HEK293 (cell line): ENCODE measurements at regions not wholly inside any gene's neighbourhood (a gene's known extent, or its start where the extent isn't known, plus 50 kb on each side); places are given as distances from the start of the nearest gene placed in this dataset.

Experiments used
- CTCF ChIA-PET: fragments of 350-600 bp; formaldehyde crosslinking; extraction: SDS; loops from one replicate; lab custom pipeline; 2021; ENCODE audit warnings: antibody characterized with exemption; lab: Yijun Ruan, JAX
- POLR2A ChIA-PET: fragments of 300-600 bp; formaldehyde crosslinking; extraction: SDS; loops from one replicate; lab custom pipeline; 2020; ENCODE audit warnings: antibody characterized with exemption, inconsistent platforms; lab: Yijun Ruan, JAX
- H3K27ac ChIP-seq: fragments of 200-500 bp; sonication (Bioruptor generic); 2 replicates; pipeline ENCODE4 v1.5.1; 2014; ENCODE audit warnings: low read depth, low read length, control low read depth, inconsistent platforms; ENCODE audit errors: extremely low read depth
- H3K36me3 ChIP-seq, 2 experiments: fragments of 200-500 bp in 1 of 2; sonication (Bioruptor generic) in 1 of 2; 1 replicate in 1 of 2; 2 replicates in 1 of 2; pipeline ENCODE4 v1.5.1; 2014 to 2017; ENCODE audit warnings: inconsistent platforms in 2 of 2, low read length in 2 of 2; ENCODE audit not compliant: control insufficient read depth in 2 of 2, insufficient read depth in 1 of 2
- H3K4me1 ChIP-seq: fragments of 200-500 bp; sonication (Bioruptor generic); 2 replicates; pipeline ENCODE4 v1.5.1; 2014; ENCODE audit warnings: mild to moderate bottlenecking, low read length, inconsistent platforms; ENCODE audit not compliant: control insufficient read depth, insufficient read depth
- H3K4me3 ChIP-seq: 2 replicates; pipeline ENCODE4 v1.5.1; 2011; ENCODE audit warnings: low read depth, mild to moderate bottlenecking, control low read depth, low read length, moderate library complexity
- H3K9me3 ChIP-seq: fragments of 200-500 bp; sonication (Bioruptor generic); 2 replicates; pipeline ENCODE4 v1.5.1; 2014; ENCODE audit warnings: low read depth, low read length, inconsistent platforms; ENCODE audit not compliant: control insufficient read depth, insufficient read depth
- BCL6B ChIP-seq: fragments of 450-650 bp; formaldehyde crosslinking; IDR thresholded peaks from 2 replicates; pipeline ENCODE4 v1.5.1; 2017; ENCODE audit warnings: missing biosample characterization, missing genetic modification characterization
- GFI1B ChIP-seq: fragments of 450-650 bp; formaldehyde crosslinking; IDR thresholded peaks from 2 replicates; pipeline ENCODE4 v1.5.1; 2016; ENCODE audit warnings: missing biosample characterization, missing genetic modification characterization
- KLF7 ChIP-seq: fragments of 450-650 bp; formaldehyde crosslinking; IDR thresholded peaks from 2 replicates; pipeline ENCODE4 v1.5.1; 2016; ENCODE audit warnings: missing biosample characterization, missing genetic modification characterization, borderline replicate concordance
- SCRT2 ChIP-seq: fragments of 450-650 bp; formaldehyde crosslinking; IDR thresholded peaks from 2 replicates; pipeline ENCODE4 v1.5.1; 2016; ENCODE audit warnings: missing biosample characterization, missing genetic modification characterization
- TSHZ1 ChIP-seq: fragments of 450-650 bp; formaldehyde crosslinking; IDR thresholded peaks from 2 replicates; pipeline ENCODE4 v1.5.1; 2016; ENCODE audit warnings: missing biosample characterization, missing genetic modification characterization, borderline replicate concordance
- WT1 ChIP-seq: fragments of 450-650 bp; formaldehyde crosslinking; IDR thresholded peaks from 2 replicates; pipeline ENCODE4 v1.5.1; 2016; ENCODE audit warnings: missing biosample characterization, missing genetic modification characterization
- ZBTB17 ChIP-seq: fragments of 450-650 bp; formaldehyde crosslinking; IDR thresholded peaks from 2 replicates; pipeline ENCODE4 v1.5.1; 2016; ENCODE audit warnings: missing biosample characterization, missing genetic modification characterization
- ZEB2 ChIP-seq: fragments of 450-650 bp; formaldehyde crosslinking; IDR thresholded peaks from 2 replicates; pipeline ENCODE4 v1.5.1; 2016; ENCODE audit warnings: missing biosample characterization, missing genetic modification characterization
- ZFP69B ChIP-seq: fragments of 450-650 bp; formaldehyde crosslinking; IDR thresholded peaks from 2 replicates; pipeline ENCODE4 v1.5.1; 2016; ENCODE audit warnings: missing biosample characterization, missing genetic modification characterization
- ZNF112 ChIP-seq: fragments of 450-650 bp; formaldehyde crosslinking; IDR thresholded peaks from 2 replicates; pipeline ENCODE4 v1.5.0; 2017; ENCODE audit warnings: missing biosample characterization, missing genetic modification characterization
- ZNF132 ChIP-seq: fragments of 450-650 bp; formaldehyde crosslinking; IDR thresholded peaks from 2 replicates; pipeline ENCODE4 v1.5.1; 2017; ENCODE audit warnings: missing biosample characterization, missing genetic modification characterization, borderline replicate concordance
- ZNF221 ChIP-seq: fragments of 450-650 bp; formaldehyde crosslinking; IDR thresholded peaks from 2 replicates; pipeline ENCODE4 v1.5.1; 2017; ENCODE audit warnings: missing biosample characterization, missing genetic modification characterization, borderline replicate concordance
- ZNF24 ChIP-seq: fragments of 450-650 bp; formaldehyde crosslinking; IDR thresholded peaks from 2 replicates; pipeline ENCODE4 v1.5.1; 2016; ENCODE audit warnings: missing biosample characterization, missing genetic modification characterization
- ZNF324 ChIP-seq: fragments of 450-650 bp; formaldehyde crosslinking; IDR thresholded peaks from 2 replicates; pipeline ENCODE4 v1.5.1; 2016; ENCODE audit warnings: missing biosample characterization, missing genetic modification characterization
- ZNF404 ChIP-seq: fragments of 450-650 bp; formaldehyde crosslinking; IDR thresholded peaks from 2 replicates; pipeline ENCODE4 v1.5.1; 2017; ENCODE audit warnings: missing biosample characterization, missing genetic modification characterization
- ZNF514 ChIP-seq: fragments of 450-650 bp; formaldehyde crosslinking; IDR thresholded peaks from 2 replicates; pipeline ENCODE4 v1.5.1; 2016; ENCODE audit warnings: missing biosample characterization, missing genetic modification characterization
- ZNF658 ChIP-seq: fragments of 450-650 bp; formaldehyde crosslinking; IDR thresholded peaks from 2 replicates; pipeline ENCODE4; 2016; ENCODE audit warnings: missing biosample characterization, missing genetic modification characterization
- ZNF791 ChIP-seq: fragments of 450-650 bp; formaldehyde crosslinking; IDR thresholded peaks from 2 replicates; pipeline ENCODE4 v1.5.1; 2016; ENCODE audit warnings: missing biosample characterization, missing genetic modification characterization
- ZSCAN23 ChIP-seq: fragments of 450-650 bp; formaldehyde crosslinking; IDR thresholded peaks from 2 replicates; pipeline ENCODE4 v1.5.1; 2016; ENCODE audit warnings: missing biosample characterization, missing genetic modification characterization
- TF ChIP-seq, protein P1 (sequence below): fragments of 450-650 bp; formaldehyde crosslinking; IDR thresholded peaks from 2 replicates; pipeline ENCODE4 v1.5.1; 2016; ENCODE audit warnings: missing biosample characterization, missing genetic modification characterization

GRCh38 chr5:174489215-174489614, 235.2 kb upstream of the MSX2 start (continued):
- TF ChIP-seq WT1 (tag by site-specific recombination) = no peak
- no peak for TF ChIP-seq ZNF658 (tag by site-specific recombination)
- TF ChIP-seq BCL6B (tag by site-specific recombination) = no peak
- TF ChIP-seq KLF7 (tag by site-specific recombination) = no peak

DNA sequence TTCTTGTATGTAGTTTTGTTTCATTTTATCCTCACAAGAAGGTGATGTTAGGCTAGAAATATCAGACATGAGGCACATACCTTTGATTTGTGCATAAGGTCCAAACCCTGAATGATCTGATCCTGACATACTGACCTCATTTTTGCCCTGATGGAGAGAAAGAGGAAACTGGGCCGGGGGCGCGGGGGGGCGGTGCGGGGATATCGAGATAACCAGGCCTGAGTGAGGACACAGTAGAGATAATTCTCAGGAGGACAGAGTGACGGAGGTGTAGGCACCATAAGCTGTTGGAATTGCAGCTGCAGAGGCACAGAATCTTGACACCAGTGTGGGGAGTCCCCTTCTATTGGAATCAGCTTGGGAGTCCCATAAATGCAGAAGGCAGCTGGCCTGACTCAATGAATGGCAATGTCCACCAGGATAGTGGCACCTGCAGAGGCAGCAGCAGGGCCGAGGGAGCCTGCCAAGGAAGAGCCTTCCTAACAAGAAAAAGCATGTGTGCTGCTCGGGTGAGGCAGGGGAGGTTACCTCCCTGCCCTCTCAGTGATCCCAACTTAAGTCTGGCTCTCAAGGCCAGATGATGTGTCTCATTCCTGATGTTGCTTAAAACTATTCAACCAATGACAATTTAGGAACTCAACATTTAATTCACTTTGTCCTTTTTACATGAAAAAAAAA, 234.3 kb upstream of the MSX2 start:
- Histone ChIP-seq H3K4me1 (no peaks in the 10 kb centered on the region), H3K9me3 (no peaks in the 10 kb centered on the region), H3K4me3 (no peak overlapping the region), H3K27ac (no peak overlapping the region), H3K36me3 (no peaks in the 10 kb centered on the region)
- POLR2A ChIA-PET = no interaction called here
- TF ChIP-seq ZNF112 (tag by site-specific recombination) = no peak
- no peak for TF ChIP-seq ZNF404 (tag by site-specific recombination)
- CTCF ChIA-PET = interaction anchor here (0.7 kb wide), 1 partner anchor 1229 kb away, joined by 4 read pairs; no protein-coding TSS in a partner anchor

DNA sequence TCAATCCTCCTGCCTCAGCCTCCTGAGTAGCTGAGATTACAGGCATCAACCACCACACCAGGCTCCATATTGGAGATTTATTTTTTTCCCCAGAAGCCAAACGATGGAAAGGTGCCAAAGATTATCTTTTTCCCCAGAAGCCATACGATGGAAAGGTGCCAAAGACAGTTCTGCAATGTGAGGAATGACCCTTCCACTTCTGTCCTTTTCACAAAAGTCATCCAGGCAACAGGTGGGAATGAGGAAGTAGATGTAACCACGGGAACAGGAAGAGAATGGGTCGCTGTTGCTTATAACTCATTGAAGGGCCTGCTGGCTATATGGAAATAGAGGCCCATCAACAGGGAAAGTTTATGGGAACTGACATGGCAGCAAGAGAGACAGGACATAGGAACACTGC, 233.7 kb upstream of the MSX2 start:
- Histone ChIP-seq H3K9me3 (no peaks in the 10 kb centered on the region), H3K4me1 (no peaks in the 10 kb centered on the region), H3K27ac (no peak overlapping the region), H3K36me3 (no peaks in the 10 kb centered on the region), H3K4me3 (no peak overlapping the region)
- ChIA-PET POLR2A (no interaction called here), CTCF (interaction anchor here (0.7 kb wide), 1 partner anchor 1228 kb away, joined by 4 read pairs; no protein-coding TSS in a partner anchor)
- TF ChIP-seq ZNF24 (tag by site-specific recombination) = no peak
- TF ChIP-seq ZNF132 = no peak
- TF ChIP-seq SCRT2 (tag by site-specific recombination) = peak; percentile 87

DNA sequence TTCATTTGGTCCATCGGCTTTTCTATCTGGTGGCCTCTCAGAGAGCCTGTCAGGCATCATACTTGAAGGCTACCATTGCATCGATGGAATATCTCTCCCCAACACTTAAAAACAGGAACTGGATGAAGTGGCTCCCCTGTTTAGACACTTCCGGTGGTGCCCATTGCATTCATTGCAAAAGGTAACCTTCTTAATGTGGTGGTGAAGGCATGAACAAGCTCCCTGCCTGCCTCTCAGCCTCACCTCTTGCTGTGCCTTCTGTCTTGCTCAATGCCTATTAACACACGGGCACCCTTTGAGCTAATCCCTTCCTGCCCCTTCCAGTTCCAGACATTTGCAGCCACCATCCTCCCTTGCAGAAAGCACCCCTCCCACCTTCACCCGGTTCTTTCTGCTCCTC, 233.1 kb upstream of the MSX2 start:
- H3K4me1 ChIP-seq = no peaks in the 10 kb centered on the region
- CTCF ChIA-PET = no interaction called here
- TF ChIP-seq GFI1B (tag by site-specific recombination) (no peak), ZBTB17 (0 out of 2 replicates have a peak, but pooled peaks have one; percentile 23), ZNF791 (tag by site-specific recombination) (no peak)
- H3K27ac ChIP-seq = no peak overlapping the region
- no peaks in the 10 kb centered on the region for H3K9me3 ChIP-seq
- POLR2A ChIA-PET = no interaction called here
- no peak overlapping the region for H3K4me3 ChIP-seq
- no peaks in the 10 kb centered on the region for H3K36me3 ChIP-seq

GRCh38 chr5:174491761-174492350, 232.5 kb upstream of the MSX2 start:
- Histone ChIP-seq H3K4me1 (no peaks in the 10 kb centered on the region), H3K4me3 (no peak overlapping the region), H3K36me3 (no peaks in the 10 kb centered on the region)
- CTCF ChIA-PET = interaction anchor here (0.6 kb wide), 1 partner anchor 526 kb away, joined by 3 read pairs; no protein-coding TSS in a partner anchor
- no peak for TF ChIP-seq ZNF324 (tag by site-specific recombination)
- no peak for TF ChIP-seq ZSCAN23 (tag by site-specific recombination)
- no peak for TF ChIP-seq GFI1B (tag by site-specific recombination)
- TF ChIP-seq, protein P1, sequence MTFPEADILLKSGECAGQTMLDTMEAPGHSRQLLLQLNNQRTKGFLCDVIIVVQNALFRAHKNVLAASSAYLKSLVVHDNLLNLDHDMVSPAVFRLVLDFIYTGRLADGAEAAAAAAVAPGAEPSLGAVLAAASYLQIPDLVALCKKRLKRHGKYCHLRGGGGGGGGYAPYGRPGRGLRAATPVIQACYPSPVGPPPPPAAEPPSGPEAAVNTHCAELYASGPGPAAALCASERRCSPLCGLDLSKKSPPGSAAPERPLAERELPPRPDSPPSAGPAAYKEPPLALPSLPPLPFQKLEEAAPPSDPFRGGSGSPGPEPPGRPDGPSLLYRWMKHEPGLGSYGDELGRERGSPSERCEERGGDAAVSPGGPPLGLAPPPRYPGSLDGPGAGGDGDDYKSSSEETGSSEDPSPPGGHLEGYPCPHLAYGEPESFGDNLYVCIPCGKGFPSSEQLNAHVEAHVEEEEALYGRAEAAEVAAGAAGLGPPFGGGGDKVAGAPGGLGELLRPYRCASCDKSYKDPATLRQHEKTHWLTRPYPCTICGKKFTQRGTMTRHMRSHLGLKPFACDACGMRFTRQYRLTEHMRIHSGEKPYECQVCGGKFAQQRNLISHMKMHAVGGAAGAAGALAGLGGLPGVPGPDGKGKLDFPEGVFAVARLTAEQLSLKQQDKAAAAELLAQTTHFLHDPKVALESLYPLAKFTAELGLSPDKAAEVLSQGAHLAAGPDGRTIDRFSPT (tag by site-specific recombination) = no peak
- TF ChIP-seq TSHZ1 (tag by site-specific recombination) = no peak
- no peak for TF ChIP-seq ZNF221
- no peak for TF ChIP-seq ZNF514 (tag by site-specific recombination)
- no peak for TF ChIP-seq ZFP69B (tag by site-specific recombination)
- TF ChIP-seq ZEB2 = no peak
- TF ChIP-seq, all 188 proteins: peak for 0
- Histone ChIP-seq H3K9me3 (no peaks in the 10 kb centered on the region), H3K27ac (no peak overlapping the region)
- POLR2A ChIA-PET = no interaction called here
